ENCODE measurements at regions not wholly inside any gene's neighbourhood (a gene's known extent, or its start where the extent isn't known, plus 50 kb on each side); places are given as distances from the start of the nearest gene placed in this dataset.
"Not testable (repeated sequence)": the region's sequence is repeated elsewhere in the genome, so short reads cannot be mapped to it uniquely, and the experiment has no call there.

- H3K4me3 ChIP-seq (ENCODE audit: low read length) = no peak overlapping the region
- TF ChIP-seq CTCF (conservative IDR thresholded peaks at IDR 0.05; ENCODE audit: low read depth, low read length) = no peak
- DNase-seq (ENCODE audit: low read depth) = no peak
Measured at GRCh38 chr6:134752445-134752844, 197.5 kb downstream of the ALDH8A1 start.

GRCh38 chr6:134750669-134751068 is 199.2 kb downstream of the ALDH8A1 start:
- no peak for TF ChIP-seq CTCF (conservative IDR thresholded peaks at IDR 0.05; ENCODE audit: low read depth, low read length)
- DNase-seq (ENCODE audit: low read depth) = peak; percentile 63
- no peak overlapping the region for H3K4me3 ChIP-seq (ENCODE audit: low read length)

- TF ChIP-seq CTCF (conservative IDR thresholded peaks at IDR 0.05; ENCODE audit: low read depth, low read length) = no peak
- no peak overlapping the region for H3K4me3 ChIP-seq (ENCODE audit: low read length)
- no peak for DNase-seq (ENCODE audit: low read depth)
Measured at GRCh38 chr6:134748484-134748883, 201.4 kb downstream of the ALDH8A1 start.

GRCh38 chr6:134747197-134747596 is 202.7 kb downstream of the ALDH8A1 start:
- not testable (repeated sequence) for H3K4me3 ChIP-seq (ENCODE audit: low read length); DNase-seq (ENCODE audit: low read depth)

GRCh38 chr6:134746140-134746539 is 203.8 kb downstream of the ALDH8A1 start:
- no peak overlapping the region for H3K4me3 ChIP-seq (ENCODE audit: low read length)
- no peak for TF ChIP-seq CTCF (conservative IDR thresholded peaks at IDR 0.05; ENCODE audit: low read depth, low read length)
- DNase-seq (ENCODE audit: low read depth) = no peak

GRCh38 chr6:134745192-134745591 is 204.7 kb downstream of the ALDH8A1 start:
- not testable (repeated sequence) for DNase-seq (ENCODE audit: low read depth); H3K4me3 ChIP-seq (ENCODE audit: low read length)

GRCh38 chr6:134744301-134744700 is 205.6 kb downstream of the ALDH8A1 start:
- no peak for DNase-seq (ENCODE audit: low read depth)
- no peak overlapping the region for H3K4me3 ChIP-seq (ENCODE audit: low read length)
- TF ChIP-seq CTCF (conservative IDR thresholded peaks at IDR 0.05; ENCODE audit: low read depth, low read length) = no peak

GRCh38 chr6:134741200-134741536 is 208.7 kb downstream of the ALDH8A1 start:
- TF ChIP-seq CTCF (conservative IDR thresholded peaks at IDR 0.05; ENCODE audit: low read depth, low read length) = no peak
- H3K4me3 ChIP-seq (ENCODE audit: low read length) = no peak overlapping the region
- DNase-seq (ENCODE audit: low read depth) = no peak

All from retinal pigment epithelial cell (primary cell).